ENCODE measurements at regions not wholly inside any gene's neighbourhood (a gene's known extent, or its start where the extent isn't known, plus 50 kb on each side); places are given as distances from the start of the nearest gene placed in this dataset.

DNA sequence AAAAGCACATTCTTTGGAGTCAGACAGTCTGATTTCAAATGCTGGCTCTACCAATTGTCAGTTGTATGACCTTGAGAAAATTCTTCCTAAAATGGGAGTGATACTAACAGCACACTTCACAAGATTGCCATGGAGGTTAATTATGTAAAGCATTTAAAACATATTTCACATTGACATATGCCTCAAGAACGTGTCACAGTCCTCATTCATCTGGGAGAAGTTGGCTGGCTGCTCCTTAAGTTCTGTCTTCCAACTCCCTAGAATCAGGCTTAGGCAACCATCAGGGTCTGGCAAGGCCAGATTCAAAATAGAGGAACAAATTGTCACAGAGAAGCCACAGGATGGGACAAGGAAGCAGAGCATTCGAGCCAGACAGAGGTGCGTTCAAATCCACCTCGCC, 228.0 kb upstream of the RND3 start:
- peaks cover 1% of the 10 kb centered on the region; the same call in 1 of the 2 replicates for H3K9me3 Mint-ChIP-seq
- no peaks in the 10 kb centered on the region for H3K36me3 Mint-ChIP-seq
- peaks cover 18% of the 10 kb centered on the region for H3K4me1 Mint-ChIP-seq
- H3K27me3 Mint-ChIP-seq (ENCODE audit: low read depth): no peaks in the 10 kb centered on the region
- POLR2A ChIA-PET: no interaction called here
- no peak for DNase-seq (ENCODE audit: low spot score)
- TF ChIP-seq TEAD4 (CRISPR knock-in tag; IDR thresholded peaks at IDR 0.05): no peak
- TF ChIP-seq, protein P1, sequence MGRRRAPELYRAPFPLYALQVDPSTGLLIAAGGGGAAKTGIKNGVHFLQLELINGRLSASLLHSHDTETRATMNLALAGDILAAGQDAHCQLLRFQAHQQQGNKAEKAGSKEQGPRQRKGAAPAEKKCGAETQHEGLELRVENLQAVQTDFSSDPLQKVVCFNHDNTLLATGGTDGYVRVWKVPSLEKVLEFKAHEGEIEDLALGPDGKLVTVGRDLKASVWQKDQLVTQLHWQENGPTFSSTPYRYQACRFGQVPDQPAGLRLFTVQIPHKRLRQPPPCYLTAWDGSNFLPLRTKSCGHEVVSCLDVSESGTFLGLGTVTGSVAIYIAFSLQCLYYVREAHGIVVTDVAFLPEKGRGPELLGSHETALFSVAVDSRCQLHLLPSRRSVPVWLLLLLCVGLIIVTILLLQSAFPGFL (CRISPR knock-in tag; IDR thresholded peaks at IDR 0.05; ENCODE audit: borderline replicate concordance): no peak
- no peak for TF ChIP-seq FOXJ3 (CRISPR knock-in tag; IDR thresholded peaks at IDR 0.05; ENCODE audit: borderline replicate concordance)
- TF ChIP-seq TP53 (CRISPR knock-in tag; IDR thresholded peaks at IDR 0.05): no peak
- no peak for TF ChIP-seq ZNF281 (CRISPR knock-in tag; IDR thresholded peaks at IDR 0.05)
- TF ChIP-seq ETV6 (CRISPR knock-in tag; IDR thresholded peaks at IDR 0.05): no peak
- TF ChIP-seq, protein P2, sequence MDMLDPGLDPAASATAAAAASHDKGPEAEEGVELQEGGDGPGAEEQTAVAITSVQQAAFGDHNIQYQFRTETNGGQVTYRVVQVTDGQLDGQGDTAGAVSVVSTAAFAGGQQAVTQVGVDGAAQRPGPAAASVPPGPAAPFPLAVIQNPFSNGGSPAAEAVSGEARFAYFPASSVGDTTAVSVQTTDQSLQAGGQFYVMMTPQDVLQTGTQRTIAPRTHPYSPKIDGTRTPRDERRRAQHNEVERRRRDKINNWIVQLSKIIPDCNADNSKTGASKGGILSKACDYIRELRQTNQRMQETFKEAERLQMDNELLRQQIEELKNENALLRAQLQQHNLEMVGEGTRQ (CRISPR knock-in tag; IDR thresholded peaks at IDR 0.05): no peak
- TF ChIP-seq ESRRA (CRISPR knock-in tag; IDR thresholded peaks at IDR 0.05; ENCODE audit: borderline replicate concordance): no peak
- no peak for TF ChIP-seq OVOL2 (CRISPR knock-in tag; IDR thresholded peaks at IDR 0.05; ENCODE audit: borderline replicate concordance)
- TF ChIP-seq RORB (CRISPR knock-in tag; IDR thresholded peaks at IDR 0.05): no peak
- no peak for TF ChIP-seq RELA (CRISPR knock-in tag; IDR thresholded peaks at IDR 0.05; ENCODE audit: borderline replicate concordance)
- TF ChIP-seq, protein P3, sequence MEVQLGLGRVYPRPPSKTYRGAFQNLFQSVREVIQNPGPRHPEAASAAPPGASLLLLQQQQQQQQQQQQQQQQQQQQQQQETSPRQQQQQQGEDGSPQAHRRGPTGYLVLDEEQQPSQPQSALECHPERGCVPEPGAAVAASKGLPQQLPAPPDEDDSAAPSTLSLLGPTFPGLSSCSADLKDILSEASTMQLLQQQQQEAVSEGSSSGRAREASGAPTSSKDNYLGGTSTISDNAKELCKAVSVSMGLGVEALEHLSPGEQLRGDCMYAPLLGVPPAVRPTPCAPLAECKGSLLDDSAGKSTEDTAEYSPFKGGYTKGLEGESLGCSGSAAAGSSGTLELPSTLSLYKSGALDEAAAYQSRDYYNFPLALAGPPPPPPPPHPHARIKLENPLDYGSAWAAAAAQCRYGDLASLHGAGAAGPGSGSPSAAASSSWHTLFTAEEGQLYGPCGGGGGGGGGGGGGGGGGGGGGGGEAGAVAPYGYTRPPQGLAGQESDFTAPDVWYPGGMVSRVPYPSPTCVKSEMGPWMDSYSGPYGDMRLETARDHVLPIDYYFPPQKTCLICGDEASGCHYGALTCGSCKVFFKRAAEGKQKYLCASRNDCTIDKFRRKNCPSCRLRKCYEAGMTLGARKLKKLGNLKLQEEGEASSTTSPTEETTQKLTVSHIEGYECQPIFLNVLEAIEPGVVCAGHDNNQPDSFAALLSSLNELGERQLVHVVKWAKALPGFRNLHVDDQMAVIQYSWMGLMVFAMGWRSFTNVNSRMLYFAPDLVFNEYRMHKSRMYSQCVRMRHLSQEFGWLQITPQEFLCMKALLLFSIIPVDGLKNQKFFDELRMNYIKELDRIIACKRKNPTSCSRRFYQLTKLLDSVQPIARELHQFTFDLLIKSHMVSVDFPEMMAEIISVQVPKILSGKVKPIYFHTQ (CRISPR knock-in tag; IDR thresholded peaks at IDR 0.05): no peak
- TF ChIP-seq SMAD4 (CRISPR knock-in tag; IDR thresholded peaks at IDR 0.05): no peak
- H3K27ac Mint-ChIP-seq: no peak overlapping the region
- CTCF ChIA-PET: no interaction called here
- ATAC-seq: no peak
- no peak overlapping the region for H3K4me3 Mint-ChIP-seq

- TF ChIP-seq RELA (CRISPR knock-in tag; IDR thresholded peaks at IDR 0.05; ENCODE audit: borderline replicate concordance) (no peak), NR2C2 (CRISPR knock-in tag; IDR thresholded peaks at IDR 0.05) (no peak), SP1 (CRISPR knock-in tag; conservative IDR thresholded peaks at IDR 0.05) (no peak), ZNF416 (CRISPR knock-in tag; IDR thresholded peaks at IDR 0.05) (no peak), SMAD3 (CRISPR knock-in tag; IDR thresholded peaks at IDR 0.05; ENCODE audit: borderline replicate concordance) (no peak), EMX1 (CRISPR knock-in tag; IDR thresholded peaks at IDR 0.05) (no peak)
- TF ChIP-seq, protein P2 (CRISPR knock-in tag; IDR thresholded peaks at IDR 0.05): no peak
- TF ChIP-seq, protein P4, sequence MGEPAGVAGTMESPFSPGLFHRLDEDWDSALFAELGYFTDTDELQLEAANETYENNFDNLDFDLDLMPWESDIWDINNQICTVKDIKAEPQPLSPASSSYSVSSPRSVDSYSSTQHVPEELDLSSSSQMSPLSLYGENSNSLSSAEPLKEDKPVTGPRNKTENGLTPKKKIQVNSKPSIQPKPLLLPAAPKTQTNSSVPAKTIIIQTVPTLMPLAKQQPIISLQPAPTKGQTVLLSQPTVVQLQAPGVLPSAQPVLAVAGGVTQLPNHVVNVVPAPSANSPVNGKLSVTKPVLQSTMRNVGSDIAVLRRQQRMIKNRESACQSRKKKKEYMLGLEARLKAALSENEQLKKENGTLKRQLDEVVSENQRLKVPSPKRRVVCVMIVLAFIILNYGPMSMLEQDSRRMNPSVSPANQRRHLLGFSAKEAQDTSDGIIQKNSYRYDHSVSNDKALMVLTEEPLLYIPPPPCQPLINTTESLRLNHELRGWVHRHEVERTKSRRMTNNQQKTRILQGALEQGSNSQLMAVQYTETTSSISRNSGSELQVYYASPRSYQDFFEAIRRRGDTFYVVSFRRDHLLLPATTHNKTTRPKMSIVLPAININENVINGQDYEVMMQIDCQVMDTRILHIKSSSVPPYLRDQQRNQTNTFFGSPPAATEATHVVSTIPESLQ (CRISPR knock-in tag; IDR thresholded peaks at IDR 0.05): no peak
Measured at GRCh38 chr2:150710916-150711315, 223.4 kb upstream of the RND3 start.

More at GRCh38 chr2:150710916-150711315, 223.4 kb upstream of the RND3 start:
- ChIA-PET POLR2A (no interaction called here), CTCF (interaction anchor here (0.6 to 1.0 kb wide), 2 partner anchors 25 to 300 kb away, joined by 3 to 4 read pairs; no protein-coding TSS in a partner anchor)
- Mint-ChIP-seq H3K36me3 (no peaks in the 10 kb centered on the region), H3K27ac (no peak overlapping the region), H3K27me3 (ENCODE audit: low read depth) (no peaks in the 10 kb centered on the region), H3K4me1 (peaks cover 44% of the 10 kb centered on the region), H3K4me3 (no peak overlapping the region), H3K9me3 (no peaks in the 10 kb centered on the region)
- DNase-seq (ENCODE audit: low spot score) (no peak), ATAC-seq (no peak)

Measured in WTC11 (cell line).